HepG2 (cell line): ENCODE measurements at regions not wholly inside any gene's neighbourhood (a gene's known extent, or its start where the extent isn't known, plus 50 kb on each side); places are given as distances from the start of the nearest gene placed in this dataset.

Experiments used
- ATAD3A ChIP-seq: sonication (generic); formaldehyde crosslinking; IDR thresholded peaks from 2 replicates; pipeline ENCODE4 v1.4.0; 2020; ENCODE audit warnings: missing genetic modification reagents
- CEBPB ChIP-seq: IDR thresholded peaks from 2 replicates; pipeline ENCODE4 v1.6.1; 2011; ENCODE audit warnings: low read depth, low read length, improper control_type of control experiment, borderline replicate concordance
- DPF2 ChIP-seq: sonication (generic); formaldehyde crosslinking; IDR thresholded peaks from 2 replicates; pipeline ENCODE4 v1.4.0; 2020; ENCODE audit warnings: mild to moderate bottlenecking, low read depth, missing genetic modification reagents, borderline replicate concordance
- HNRNPH1 ChIP-seq: fragments of 200-400 bp; formaldehyde crosslinking; optimal IDR thresholded peaks from 2 replicates; pipeline ENCODE3; 2017; ENCODE audit warnings: mild to moderate bottlenecking, low read depth, low read length
- HOXA9 ChIP-seq: sonication (generic); formaldehyde crosslinking; IDR thresholded peaks from 2 replicates; pipeline ENCODE4 v1.8.1; 2022; ENCODE audit warnings: missing genetic modification reagents, mild to moderate bottlenecking, moderate library complexity, borderline replicate concordance
- RAD21 ChIP-seq: fragments of 450-650 bp; formaldehyde crosslinking; IDR thresholded peaks from 2 replicates; pipeline ENCODE4 v1.5.0; 2020; ENCODE audit warnings: mild to moderate bottlenecking
- ZBTB3 ChIP-seq: sonication (generic); formaldehyde crosslinking; IDR thresholded peaks from 2 replicates; pipeline ENCODE4 v1.4.0; 2020; ENCODE audit warnings: low read depth, mild to moderate bottlenecking, moderate library complexity, missing genetic modification reagents, borderline replicate concordance
- ZNF136 ChIP-seq: sonication (generic); formaldehyde crosslinking; IDR thresholded peaks from 2 replicates; pipeline ENCODE4 v1.8.1; 2022; ENCODE audit warnings: low read depth, mild to moderate bottlenecking, moderate library complexity, missing genetic modification reagents
- ZNF317 ChIP-seq: sonication (generic); formaldehyde crosslinking; IDR thresholded peaks from 2 replicates; pipeline ENCODE4 v1.5.0; 2020; ENCODE audit warnings: mild to moderate bottlenecking, missing genetic modification reagents
- TF ChIP-seq, protein P1 (sequence below), 2 experiments: sonication (generic) in 1 of 2; formaldehyde crosslinking in 1 of 2; IDR thresholded peaks; 2 replicates each; pipeline versions ENCODE4 v1.4.0 to v1.6.1; 2016 to 2020; ENCODE audit warnings: borderline replicate concordance in 1 of 2, low read depth in 1 of 2, mild to moderate bottlenecking in 1 of 2, missing genetic modification reagents in 1 of 2
- TF ChIP-seq, protein P2 (sequence below): sonication (generic); formaldehyde crosslinking; IDR thresholded peaks from 2 replicates; pipeline ENCODE4 v1.5.0; 2020; ENCODE audit warnings: mild to moderate bottlenecking, missing genetic modification reagents, moderate library complexity
- TF ChIP-seq, protein P3 (sequence below): sonication (generic); formaldehyde crosslinking; IDR thresholded peaks from 2 replicates; pipeline ENCODE4 v1.4.0; 2020; ENCODE audit warnings: missing genetic modification reagents, mild to moderate bottlenecking, borderline replicate concordance
- TF ChIP-seq, protein P4 (sequence below): conservative IDR thresholded peaks from 2 replicates; pipeline ENCODE4 v1.6.1; 2018; ENCODE audit warnings: missing genetic modification reagents

DNA sequence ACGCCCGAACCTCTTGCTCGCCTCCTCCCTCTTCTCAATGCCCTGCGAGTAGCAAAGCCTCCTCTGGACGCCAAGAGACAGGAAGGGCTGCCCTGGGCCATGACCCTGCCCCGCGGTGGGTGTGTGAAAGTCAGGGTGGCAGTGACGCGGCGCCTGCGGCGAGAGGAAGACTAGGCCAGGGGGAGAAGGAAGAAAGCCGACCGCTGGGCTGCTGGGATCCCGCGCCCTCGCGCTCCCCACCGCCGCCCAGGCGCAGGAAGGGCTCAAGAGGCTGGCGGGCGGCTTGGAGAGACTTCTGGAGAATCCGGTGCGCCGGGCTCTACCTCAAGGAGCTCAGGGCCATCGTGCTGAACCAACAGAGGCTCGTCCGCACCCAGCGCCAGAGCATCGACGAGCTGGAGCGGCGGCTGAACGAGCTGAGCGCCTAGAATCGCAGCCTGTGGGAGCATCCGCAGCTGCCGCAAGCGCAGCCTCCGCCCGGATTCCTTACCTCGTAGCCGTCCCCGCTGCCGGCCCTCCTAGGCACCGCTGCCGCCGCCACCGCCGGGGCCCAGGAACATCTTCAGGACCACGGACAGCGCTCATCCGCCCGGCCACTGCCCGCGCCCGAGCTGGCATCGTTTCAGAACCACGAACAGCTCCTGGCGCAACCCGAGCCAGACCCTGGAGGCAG is 105.0 kb upstream of the PRB2 start (continued):
- TF ChIP-seq, protein P1, sequence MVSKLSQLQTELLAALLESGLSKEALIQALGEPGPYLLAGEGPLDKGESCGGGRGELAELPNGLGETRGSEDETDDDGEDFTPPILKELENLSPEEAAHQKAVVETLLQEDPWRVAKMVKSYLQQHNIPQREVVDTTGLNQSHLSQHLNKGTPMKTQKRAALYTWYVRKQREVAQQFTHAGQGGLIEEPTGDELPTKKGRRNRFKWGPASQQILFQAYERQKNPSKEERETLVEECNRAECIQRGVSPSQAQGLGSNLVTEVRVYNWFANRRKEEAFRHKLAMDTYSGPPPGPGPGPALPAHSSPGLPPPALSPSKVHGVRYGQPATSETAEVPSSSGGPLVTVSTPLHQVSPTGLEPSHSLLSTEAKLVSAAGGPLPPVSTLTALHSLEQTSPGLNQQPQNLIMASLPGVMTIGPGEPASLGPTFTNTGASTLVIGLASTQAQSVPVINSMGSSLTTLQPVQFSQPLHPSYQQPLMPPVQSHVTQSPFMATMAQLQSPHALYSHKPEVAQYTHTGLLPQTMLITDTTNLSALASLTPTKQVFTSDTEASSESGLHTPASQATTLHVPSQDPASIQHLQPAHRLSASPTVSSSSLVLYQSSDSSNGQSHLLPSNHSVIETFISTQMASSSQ (IDR thresholded peaks at IDR 0.05; ENCODE audit: low read depth) = no peak
- TF ChIP-seq, protein P1 (CRISPR knock-in tag; IDR thresholded peaks at IDR 0.05; ENCODE audit: borderline replicate concordance) = peak; percentile 65
- TF ChIP-seq, protein P2, sequence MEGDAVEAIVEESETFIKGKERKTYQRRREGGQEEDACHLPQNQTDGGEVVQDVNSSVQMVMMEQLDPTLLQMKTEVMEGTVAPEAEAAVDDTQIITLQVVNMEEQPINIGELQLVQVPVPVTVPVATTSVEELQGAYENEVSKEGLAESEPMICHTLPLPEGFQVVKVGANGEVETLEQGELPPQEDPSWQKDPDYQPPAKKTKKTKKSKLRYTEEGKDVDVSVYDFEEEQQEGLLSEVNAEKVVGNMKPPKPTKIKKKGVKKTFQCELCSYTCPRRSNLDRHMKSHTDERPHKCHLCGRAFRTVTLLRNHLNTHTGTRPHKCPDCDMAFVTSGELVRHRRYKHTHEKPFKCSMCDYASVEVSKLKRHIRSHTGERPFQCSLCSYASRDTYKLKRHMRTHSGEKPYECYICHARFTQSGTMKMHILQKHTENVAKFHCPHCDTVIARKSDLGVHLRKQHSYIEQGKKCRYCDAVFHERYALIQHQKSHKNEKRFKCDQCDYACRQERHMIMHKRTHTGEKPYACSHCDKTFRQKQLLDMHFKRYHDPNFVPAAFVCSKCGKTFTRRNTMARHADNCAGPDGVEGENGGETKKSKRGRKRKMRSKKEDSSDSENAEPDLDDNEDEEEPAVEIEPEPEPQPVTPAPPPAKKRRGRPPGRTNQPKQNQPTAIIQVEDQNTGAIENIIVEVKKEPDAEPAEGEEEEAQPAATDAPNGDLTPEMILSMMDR (CRISPR knock-in tag) = 0 out of 2 replicates have a peak, but pooled peaks have one; percentile 5
- TF ChIP-seq CEBPB (no peak), ZNF136 (CRISPR knock-in tag) (peak; percentile 88; the same call in 1 of the 2 replicates), ATAD3A (CRISPR knock-in tag) (peak; percentile 97), ZBTB3 (CRISPR knock-in tag) (peak; percentile 63; the same call in 1 of the 2 replicates), RAD21 (0 out of 2 replicates have a peak, but pooled peaks have one; percentile 14), ZNF317 (peak; percentile 93), HOXA9 (CRISPR knock-in tag) (peak; percentile 99), HNRNPH1 (no peak), DPF2 (CRISPR knock-in tag) (no peak)
- TF ChIP-seq, protein P3, sequence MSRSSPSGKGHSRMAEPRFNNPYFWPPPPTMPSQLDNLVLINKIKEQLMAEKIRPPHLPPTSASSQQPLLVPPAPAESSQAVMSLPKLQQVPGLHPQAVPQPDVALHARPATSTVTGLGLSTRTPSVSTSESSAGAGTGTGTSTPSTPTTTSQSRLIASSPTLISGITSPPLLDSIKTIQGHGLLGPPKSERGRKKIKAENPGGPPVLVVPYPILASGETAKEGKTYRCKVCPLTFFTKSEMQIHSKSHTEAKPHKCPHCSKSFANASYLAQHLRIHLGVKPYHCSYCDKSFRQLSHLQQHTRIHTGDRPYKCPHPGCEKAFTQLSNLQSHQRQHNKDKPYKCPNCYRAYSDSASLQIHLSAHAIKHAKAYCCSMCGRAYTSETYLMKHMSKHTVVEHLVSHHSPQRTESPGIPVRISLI (CRISPR knock-in tag) = peak; percentile 39; the same call in 1 of the 2 replicates
- TF ChIP-seq, protein P4, sequence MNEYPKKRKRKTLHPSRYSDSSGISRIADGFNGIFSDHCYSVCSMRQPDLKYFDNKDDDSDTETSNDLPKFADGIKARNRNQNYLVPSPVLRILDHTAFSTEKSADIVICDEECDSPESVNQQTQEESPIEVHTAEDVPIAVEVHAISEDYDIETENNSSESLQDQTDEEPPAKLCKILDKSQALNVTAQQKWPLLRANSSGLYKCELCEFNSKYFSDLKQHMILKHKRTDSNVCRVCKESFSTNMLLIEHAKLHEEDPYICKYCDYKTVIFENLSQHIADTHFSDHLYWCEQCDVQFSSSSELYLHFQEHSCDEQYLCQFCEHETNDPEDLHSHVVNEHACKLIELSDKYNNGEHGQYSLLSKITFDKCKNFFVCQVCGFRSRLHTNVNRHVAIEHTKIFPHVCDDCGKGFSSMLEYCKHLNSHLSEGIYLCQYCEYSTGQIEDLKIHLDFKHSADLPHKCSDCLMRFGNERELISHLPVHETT (CRISPR knock-in tag) = peak; percentile 96
